Right forelimb (tissue), 1 donor: ENCODE measurements at regions not wholly inside any gene's neighbourhood (a gene's known extent, or its start where the extent isn't known, plus 50 kb on each side); places are given as distances from the start of the nearest gene placed in this dataset.

Experiments
- DNase-seq: peaks from one replicate; pipeline ENCODE4 v3.0.0-alpha.2; 2018

DNA sequence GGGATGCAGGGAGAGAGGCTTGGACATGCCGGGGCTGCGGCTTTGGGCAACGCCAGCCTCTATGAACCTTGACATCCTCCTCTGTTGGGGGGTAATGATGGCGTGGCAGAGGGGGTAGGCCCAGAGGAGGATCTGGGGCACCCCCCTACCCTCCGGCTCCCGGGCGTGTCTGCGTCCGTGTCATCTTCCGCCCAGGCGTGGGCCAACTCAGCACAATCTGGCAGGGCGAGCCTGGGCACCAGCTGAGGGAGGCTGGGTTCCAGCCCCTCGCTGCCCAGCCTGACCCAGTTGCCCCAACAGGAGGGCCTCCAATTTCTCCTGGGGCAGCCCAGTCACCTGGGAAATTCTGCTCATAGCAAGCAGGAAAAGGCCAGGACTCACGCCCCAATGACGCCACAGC lies 62.9 kb upstream of the IL17B start:
- no peak for DNase-seq

DNA sequence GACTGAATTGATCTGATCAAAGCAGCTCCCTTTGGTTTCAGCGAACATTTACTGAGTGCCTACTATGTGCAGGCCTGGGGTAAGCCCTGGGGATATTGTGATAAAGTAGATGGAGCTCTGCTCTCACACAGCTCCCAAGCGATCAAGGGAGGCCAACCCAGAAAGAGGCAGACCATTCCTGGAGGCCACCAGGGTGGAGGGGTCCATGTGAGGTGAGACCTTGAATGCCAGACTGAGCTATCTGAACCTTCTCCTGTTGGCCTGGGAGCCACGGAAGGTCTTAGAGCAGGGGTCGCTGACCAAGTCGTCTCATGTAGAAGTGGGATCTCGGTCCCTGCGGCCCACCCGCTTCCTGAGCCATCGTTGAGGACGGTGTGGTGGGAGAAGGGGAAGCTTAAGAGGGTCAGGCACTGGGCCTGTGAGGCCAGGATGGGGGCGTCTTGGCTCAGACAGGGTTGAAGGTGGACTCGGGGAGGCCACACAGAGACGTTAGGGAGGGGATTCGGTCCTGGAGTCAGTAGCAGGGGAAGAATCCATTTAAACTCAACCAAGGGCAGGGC lies 62.2 kb upstream of the IL17B start:
- DNase-seq, result no peak

DNA sequence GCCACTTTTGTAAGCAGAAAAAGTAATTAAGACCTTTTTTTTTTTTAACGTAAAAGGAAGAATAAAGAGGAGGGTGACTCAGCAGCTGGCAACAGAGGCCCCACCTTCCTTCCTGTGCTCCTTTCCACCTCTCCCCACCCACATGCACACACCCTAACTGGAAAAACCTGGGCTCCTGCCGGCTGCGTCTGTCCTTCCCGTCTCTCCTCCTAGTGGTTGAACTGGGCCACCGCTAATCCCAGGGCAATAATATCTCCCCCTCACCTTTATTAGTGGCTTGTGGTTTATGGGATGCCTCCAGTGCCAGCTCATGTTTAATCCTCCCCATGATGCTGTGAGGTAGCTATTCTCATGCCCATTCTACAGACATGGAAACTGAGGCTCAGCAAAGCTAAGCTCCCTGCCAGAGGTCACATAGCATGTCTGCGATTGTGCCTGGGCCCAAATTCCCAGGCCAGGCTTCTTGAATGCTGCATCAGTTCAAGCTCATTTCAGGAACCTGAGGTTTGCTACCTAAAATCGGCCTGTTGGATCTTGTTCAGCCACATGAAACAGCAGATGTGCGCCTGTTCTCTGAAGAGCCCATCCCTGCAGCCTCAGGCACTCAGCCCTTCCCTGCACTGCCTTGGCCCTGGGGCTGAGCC lies 60.9 kb upstream of the IL17B start:
- no peak for DNase-seq

DNA sequence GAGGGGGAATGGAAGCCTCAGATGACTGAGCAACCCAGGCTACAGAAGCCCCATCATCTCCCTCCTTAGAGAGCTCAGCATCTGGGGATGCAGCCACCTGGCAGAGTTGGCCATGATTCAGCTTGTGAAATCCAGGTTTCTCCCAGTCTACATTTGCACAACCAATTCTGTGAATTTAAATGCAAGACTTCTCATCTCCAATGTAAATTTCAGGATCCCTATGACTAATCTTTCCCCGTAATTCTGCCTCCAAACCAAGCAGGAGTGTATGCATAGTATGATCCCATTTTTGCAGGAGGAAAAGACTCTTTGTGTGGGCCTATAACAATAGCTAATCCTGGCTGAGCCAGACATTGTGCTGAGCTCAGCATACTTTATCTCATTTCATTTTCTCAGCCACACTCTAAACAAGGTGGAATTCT lies 59.6 kb upstream of the IL17B start:
- DNase-seq, result no peak

DNA sequence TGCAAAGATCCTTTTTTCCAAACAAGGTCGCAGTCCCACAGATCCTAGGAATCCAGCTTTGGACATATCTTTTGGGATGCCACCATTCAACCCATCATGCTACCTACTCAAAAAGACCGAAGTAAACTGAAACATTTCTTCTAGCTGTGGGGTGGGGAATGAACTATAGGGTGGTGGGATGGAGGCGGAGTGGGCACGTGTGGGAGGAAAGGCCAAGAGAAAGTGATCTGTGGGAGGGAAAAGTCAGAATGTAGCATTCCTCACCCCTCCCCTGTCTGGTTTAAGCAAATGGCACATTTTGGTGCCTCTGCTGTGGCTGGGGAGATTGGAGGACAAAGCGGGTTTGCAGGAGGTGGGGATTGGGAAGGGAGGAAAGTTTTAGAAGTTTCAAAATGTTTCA lies 59.2 kb upstream of the IL17B start:
- DNase-seq, result no peak

DNA sequence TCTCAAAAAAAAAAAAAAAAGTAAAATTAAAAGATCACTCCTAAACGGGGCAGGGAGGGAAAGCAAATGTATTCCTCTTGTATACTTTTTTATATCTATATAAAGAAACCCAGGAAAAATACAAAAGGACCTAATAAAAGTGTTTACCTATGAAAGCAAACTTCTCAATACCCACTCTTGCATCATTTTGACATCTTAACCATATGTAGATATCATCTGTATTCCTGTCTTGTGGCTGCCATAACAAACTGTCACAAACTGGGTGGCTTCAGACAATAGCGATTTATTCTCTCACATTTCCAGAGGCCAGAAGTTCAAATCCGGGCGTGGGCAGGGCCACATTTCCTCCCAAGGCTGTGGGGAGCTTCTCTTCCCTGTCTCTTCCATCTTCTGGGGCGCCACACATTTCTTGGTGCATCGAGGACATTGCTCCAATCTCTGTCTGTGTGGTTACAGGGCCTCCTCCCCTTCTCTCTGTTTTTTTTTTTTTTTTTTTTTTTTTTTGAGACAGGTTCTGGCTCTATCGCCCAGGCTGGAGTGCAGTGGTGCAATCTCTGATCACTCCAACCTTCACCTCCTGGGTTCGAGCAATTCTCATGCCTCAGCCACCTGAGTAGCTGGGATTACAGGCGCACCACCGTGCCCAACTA lies 58.4 kb upstream of the IL17B start:
- no peak for DNase-seq

DNA sequence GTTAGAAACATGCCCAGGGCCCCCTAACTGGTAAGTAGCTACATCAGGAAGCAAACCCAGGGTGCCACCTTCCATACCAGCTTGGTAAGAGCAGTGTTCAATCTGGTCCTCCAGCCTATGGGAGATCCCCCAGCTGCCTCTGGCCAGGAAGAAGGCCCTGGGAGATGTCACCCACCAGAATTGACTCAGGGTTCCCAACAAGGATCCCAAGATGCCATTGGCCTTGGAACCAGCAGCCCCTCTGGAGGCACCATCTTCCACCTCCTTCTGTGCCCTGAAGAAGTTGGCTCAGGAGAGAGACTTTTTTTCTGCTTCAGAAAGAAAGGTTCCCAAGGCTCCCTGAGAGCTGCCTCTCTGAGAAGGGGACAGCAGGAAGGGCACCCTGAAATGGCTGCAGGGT lies 56.6 kb upstream of the IL17B start:
- DNase-seq, result no peak

DNA sequence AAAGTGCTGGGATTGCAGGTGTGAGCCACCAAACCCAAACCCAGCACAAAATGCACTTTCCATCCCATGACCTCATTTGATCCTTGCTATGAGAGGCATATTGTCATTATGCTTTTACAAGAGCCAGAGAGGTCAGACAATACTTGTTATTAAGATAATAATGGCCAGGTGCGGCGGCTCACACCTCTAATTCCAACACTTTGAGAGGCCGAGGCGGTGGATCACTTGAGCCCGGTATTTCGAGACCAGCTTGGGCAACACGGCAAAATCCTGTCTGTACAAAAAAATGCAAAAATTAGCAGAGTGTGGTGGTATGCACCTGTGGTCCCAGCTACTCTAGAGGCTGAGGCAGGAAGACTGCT lies 55.9 kb upstream of the IL17B start:
- no peak for DNase-seq

DNA sequence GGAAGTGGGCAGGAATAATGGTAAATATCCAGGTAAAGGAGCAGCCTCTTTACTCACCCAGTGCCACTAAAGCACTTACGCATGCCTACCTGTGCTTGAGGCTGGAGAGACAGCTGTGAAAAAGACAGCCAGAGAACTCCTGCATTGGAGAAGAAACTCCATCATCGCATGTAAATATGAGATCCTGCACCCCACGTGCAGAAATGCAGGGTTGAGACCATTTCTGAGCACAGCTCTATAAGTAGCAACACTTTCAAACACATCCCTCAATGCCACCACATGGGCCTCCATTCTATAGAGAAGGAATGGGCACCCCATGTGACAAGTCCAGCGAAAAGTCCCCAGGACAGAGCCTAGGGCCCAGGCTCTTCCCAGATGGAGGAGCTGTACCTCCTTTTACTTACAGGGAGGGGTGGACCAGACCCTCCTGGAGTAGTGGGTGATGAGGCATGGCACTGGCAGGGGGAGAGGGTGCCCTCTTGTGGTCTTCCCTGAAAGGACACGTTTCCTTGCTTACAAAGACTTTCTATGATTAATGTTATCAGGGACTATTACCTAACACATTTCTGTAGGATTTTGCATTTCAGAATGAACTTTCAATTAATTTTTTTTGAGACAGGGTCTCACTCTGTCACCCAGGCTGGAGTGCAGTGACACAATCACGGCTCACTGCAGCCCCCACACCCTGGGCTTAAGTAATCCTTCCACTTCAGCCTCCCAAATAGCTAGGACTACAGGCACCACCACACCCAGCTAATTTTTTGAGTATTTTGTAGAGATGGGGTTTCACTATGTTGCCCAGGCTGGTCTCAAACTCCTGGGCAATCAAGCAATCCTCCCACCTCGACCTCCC lies 55.3 kb upstream of the IL17B start:
- peak; percentile 77 for DNase-seq

DNA sequence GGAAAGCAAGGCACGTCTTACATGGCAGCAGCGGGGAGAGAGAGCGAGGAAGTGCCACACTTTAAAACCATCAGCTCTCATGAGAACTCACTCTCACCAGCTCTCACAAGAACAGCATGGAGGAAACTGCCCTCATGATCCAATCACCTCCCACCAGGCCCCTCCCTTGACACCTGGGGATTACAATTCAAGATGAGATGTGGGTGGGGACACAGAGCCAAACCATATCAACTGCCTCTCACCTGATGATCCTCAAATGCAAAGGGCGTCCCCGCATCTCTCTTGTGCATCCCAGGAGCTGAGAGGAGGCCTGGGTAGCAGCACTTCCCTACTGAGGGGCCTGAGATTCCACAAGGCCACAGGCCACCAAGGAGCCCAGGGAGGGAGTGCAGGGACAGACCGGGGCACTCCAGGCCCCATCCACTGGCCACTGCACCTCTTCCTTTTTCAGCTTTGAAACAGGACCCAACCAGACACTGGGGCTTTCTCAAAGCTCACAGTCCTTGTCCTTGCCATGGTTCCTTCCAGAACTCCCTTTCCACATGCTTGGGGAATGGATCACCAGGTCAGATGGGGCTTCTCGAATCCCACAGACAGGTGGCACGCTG lies 54.5 kb upstream of the IL17B start:
- no peak for DNase-seq

DNA sequence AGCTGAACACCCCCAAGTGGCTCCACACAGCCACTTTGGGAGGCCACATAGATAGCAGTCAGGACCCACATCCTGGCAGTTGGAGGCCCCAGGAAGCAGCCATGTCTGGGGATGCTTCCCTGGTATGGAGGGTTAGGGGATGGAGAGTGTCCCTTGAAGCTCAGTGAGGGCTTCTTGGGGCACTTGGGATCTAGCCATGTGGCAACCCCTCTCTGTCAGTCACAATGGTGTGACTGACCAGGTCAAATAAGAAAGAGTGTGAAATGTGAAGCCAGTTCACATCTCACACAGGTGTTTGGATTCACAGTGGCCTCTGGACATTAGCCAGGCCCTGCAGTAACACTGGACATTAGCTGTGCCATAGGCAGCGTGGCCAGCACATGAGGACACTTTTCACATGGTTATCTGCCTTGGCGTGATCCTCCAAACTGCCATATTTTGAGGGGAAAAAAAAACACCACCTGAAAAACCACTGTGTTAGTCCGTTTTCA lies 53.9 kb upstream of the IL17B start:
- no peak for DNase-seq

DNA sequence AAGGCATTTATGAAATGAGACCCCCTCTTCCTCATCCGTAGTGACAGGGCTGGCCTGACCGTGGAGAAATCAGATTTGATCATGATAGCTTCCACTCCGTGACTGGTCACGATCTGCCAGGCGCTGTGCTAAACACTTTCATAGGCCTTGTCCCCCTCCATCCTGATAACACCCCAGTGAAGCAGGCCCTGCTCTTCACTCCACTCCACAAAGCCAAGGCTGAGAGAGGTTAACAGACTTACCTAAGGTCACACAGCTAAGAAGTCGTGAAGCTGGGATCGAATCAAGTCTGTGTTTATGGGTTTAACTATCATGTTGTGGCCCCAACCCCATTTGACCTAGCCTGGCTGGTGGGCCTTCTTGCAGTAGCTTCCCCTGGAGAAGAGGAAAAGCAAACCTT lies 53.3 kb upstream of the IL17B start:
- DNase-seq, result no peak

DNA sequence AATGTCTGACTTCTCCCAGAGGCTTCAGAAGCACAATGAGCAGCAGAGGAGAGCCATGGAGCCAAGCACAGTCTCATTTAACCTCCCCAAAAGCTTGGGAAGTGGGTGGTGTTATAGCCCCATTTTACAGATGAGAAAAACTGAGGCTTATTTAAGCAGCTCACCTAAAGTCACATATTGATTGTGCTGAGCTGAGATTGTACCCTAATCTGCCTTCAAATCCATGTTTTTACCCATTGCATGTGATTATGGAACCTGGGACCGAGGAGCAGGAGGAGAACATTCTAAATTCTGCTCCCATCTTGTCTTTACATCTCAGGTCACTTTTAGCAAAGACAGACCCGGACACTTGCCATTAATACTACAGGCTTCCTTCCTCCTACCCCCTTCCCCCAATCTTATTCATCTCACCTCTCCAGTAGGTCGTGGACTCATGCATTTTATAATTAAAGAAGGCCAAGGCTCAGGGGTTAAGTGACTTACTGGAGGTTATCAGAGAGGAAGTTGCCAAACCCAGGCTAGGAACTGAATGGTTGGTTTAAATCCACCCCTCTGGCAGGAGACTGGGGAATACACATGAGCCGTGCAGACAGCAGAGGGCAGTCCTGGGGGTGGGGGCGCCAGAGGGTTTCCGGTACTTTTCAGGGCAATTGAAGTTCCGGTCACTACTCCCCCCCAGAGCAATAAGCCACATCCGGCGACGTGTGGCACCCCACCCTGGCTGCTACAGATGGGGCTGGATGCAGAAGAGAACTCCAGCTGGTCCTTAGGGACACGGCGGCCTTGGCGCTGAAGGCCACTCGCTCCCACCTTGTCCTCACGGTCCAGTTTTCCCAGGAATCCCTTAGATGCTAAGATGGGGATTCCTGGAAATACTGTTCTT lies 51.0 kb upstream of the IL17B start:
- no peak for DNase-seq
